ENCODE measurements at regions not wholly inside any gene's neighbourhood (a gene's known extent, or its start where the extent isn't known, plus 50 kb on each side); places are given as distances from the start of the nearest gene placed in this dataset.

- Histone ChIP-seq H3K27me3 (ENCODE audit: control insufficient read depth in 1 of 2, insufficient read depth in 2 of 2, low read length in 2 of 2) (no peaks in the 10 kb centered on the region), H3K27ac (ENCODE audit: low read depth in 1 of 2, low read length in 2 of 2) (no peak overlapping the region), H3K9me3 (ENCODE audit: control insufficient read depth in 1 of 2, insufficient read depth in 1 of 2, low read length in 2 of 2) (no peaks in the 10 kb centered on the region), H3K4me3 (ENCODE audit: low read length) (no peak overlapping the region), H3K4me1 (ENCODE audit: insufficient read depth, low read length) (no peaks in the 10 kb centered on the region), H3K36me3 (ENCODE audit: insufficient read depth, low read length) (no peaks in the 10 kb centered on the region)
- ChIA-PET CTCF (no interaction called here), POLR2A (no interaction called here)
- TF ChIP-seq CTCF (IDR thresholded peaks at IDR 0.05) = no peak
- H3K4me1 Mint-ChIP-seq (ENCODE audit: low read depth) = no peaks in the 10 kb centered on the region
- intact Hi-C loops (cut with DNase I, micrococcal nuclease) = no loop called here
- ATAC-seq (ENCODE audit: poor library complexity) (no peak), DNase-seq (no peak)
- no peaks in the 10 kb centered on the region for H3K27me3 Mint-ChIP-seq
- H3K9me3 Mint-ChIP-seq = peaks cover 7% of the 10 kb centered on the region
- H3K4me3 Mint-ChIP-seq = no peak overlapping the region
- no peak overlapping the region for H3K27ac Mint-ChIP-seq
- H3K36me3 Mint-ChIP-seq (ENCODE audit: low read depth) = no peaks in the 10 kb centered on the region
Measured at GRCh38 chr2:138102664-138103063, 138.4 kb downstream of the HNMT start.

- intact Hi-C loops (cut with DNase I, micrococcal nuclease) = no loop called here
Measured at GRCh38 chr2:138103156-138103555, 138.9 kb downstream of the HNMT start.

GRCh38 chr2:138104071-138104470 lies 139.8 kb downstream of the HNMT start:
- H3K36me3 Mint-ChIP-seq (ENCODE audit: low read depth) = no peaks in the 10 kb centered on the region
- no peak overlapping the region for H3K27ac ChIP-seq (ENCODE audit: low read depth in 1 of 2, low read length in 2 of 2)
- peaks cover 4% of the 10 kb centered on the region for H3K9me3 Mint-ChIP-seq
- H3K9me3 ChIP-seq (ENCODE audit: control insufficient read depth in 1 of 2, insufficient read depth in 1 of 2, low read length in 2 of 2) = no peaks in the 10 kb centered on the region
- CTCF ChIA-PET = no interaction called here
- H3K36me3 ChIP-seq (ENCODE audit: insufficient read depth, low read length) = no peaks in the 10 kb centered on the region
- ATAC-seq (ENCODE audit: poor library complexity) (no peak), DNase-seq (no peak)
- intact Hi-C loops (cut with DNase I, micrococcal nuclease) = no loop called here
- POLR2A ChIA-PET = no interaction called here
- H3K27me3 ChIP-seq (ENCODE audit: control insufficient read depth in 1 of 2, insufficient read depth in 2 of 2, low read length in 2 of 2) = no peaks in the 10 kb centered on the region
- H3K4me1 Mint-ChIP-seq (ENCODE audit: low read depth) = no peaks in the 10 kb centered on the region
- H3K4me1 ChIP-seq (ENCODE audit: insufficient read depth, low read length) = no peaks in the 10 kb centered on the region
- no peak overlapping the region for H3K4me3 ChIP-seq (ENCODE audit: low read length)
- no peak for TF ChIP-seq CTCF (IDR thresholded peaks at IDR 0.05)
- no peak overlapping the region for H3K27ac Mint-ChIP-seq
- H3K4me3 Mint-ChIP-seq = no peak overlapping the region
- no peaks in the 10 kb centered on the region for H3K27me3 Mint-ChIP-seq

More at GRCh38 chr2:138103156-138103555, 138.9 kb downstream of the HNMT start:
- CTCF ChIA-PET = no interaction called here
- Histone ChIP-seq H3K36me3 (ENCODE audit: insufficient read depth, low read length) (no peaks in the 10 kb centered on the region), H3K27me3 (ENCODE audit: control insufficient read depth in 1 of 2, insufficient read depth in 2 of 2, low read length in 2 of 2) (no peaks in the 10 kb centered on the region), H3K4me3 (ENCODE audit: low read length) (no peak overlapping the region), H3K9me3 (ENCODE audit: control insufficient read depth in 1 of 2, insufficient read depth in 1 of 2, low read length in 2 of 2) (no peaks in the 10 kb centered on the region), H3K27ac (ENCODE audit: low read depth in 1 of 2, low read length in 2 of 2) (no peak overlapping the region), H3K4me1 (ENCODE audit: insufficient read depth, low read length) (no peaks in the 10 kb centered on the region)
- Mint-ChIP-seq H3K27me3 (no peaks in the 10 kb centered on the region), H3K4me1 (ENCODE audit: low read depth) (no peaks in the 10 kb centered on the region), H3K4me3 (no peak overlapping the region), H3K27ac (no peak overlapping the region), H3K36me3 (ENCODE audit: low read depth) (no peaks in the 10 kb centered on the region), H3K9me3 (peaks cover 7% of the 10 kb centered on the region)
- DNase-seq (no peak), ATAC-seq (ENCODE audit: poor library complexity) (no peak)
- POLR2A ChIA-PET = no interaction called here
- no peak for TF ChIP-seq CTCF (IDR thresholded peaks at IDR 0.05)

Data from CD4-positive, alpha-beta T cell (primary cell).